Fibroblast of the aortic adventitia (primary cell): ENCODE measurements at regions not wholly inside any gene's neighbourhood (a gene's known extent, or its start where the extent isn't known, plus 50 kb on each side); places are given as distances from the start of the nearest gene placed in this dataset.
A peak's percentile ranks its signal among the peaks of the same experiment; 100 is the strongest.

Source experiments
- DNase-seq: peaks from one replicate; pipeline ENCODE4 v3.0.0-alpha.2; 2010; ENCODE audit warnings: low read depth
- H3K4me3 ChIP-seq: 2 replicates; pipeline ENCODE4 v1.5.1; 2011; ENCODE audit warnings: low read depth, mild to moderate bottlenecking, control low read depth, low read length, moderate library complexity
- TF ChIP-seq, protein P1 (sequence below): IDR thresholded peaks from 2 replicates; pipeline ENCODE4 v1.5.1; 2011; ENCODE audit warnings: mild to moderate bottlenecking, low read length, control low read depth, inconsistent platforms; ENCODE audit not compliant: insufficient read depth

DNA sequence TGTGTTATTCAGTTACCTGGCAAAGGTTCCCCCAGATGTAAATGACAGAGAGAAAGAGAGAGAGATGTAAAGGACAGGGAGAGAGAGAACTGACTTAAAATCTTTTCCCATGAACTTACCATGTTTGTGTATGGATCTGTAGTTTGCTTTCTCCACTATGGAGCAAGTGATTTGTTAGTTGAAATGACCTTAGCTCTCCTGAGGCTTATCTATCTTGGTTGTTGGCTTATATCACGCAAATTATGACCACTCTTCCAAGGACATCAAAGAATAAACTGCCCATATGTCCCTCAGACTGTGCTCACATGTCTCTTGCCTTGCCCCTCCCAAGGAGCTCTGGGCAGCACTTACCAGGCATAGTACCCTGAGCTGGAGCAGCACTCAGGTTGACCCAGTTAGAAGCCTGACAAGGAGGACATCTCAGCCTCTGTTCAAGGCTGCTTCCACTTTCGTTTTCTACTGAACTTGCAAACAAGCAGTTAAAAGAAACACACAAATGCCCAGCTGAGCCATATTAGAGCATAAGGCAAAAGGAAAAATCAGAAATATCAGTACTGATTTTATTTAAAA is 95.3 kb upstream of the RCN1 start:
- TF ChIP-seq, protein P1, sequence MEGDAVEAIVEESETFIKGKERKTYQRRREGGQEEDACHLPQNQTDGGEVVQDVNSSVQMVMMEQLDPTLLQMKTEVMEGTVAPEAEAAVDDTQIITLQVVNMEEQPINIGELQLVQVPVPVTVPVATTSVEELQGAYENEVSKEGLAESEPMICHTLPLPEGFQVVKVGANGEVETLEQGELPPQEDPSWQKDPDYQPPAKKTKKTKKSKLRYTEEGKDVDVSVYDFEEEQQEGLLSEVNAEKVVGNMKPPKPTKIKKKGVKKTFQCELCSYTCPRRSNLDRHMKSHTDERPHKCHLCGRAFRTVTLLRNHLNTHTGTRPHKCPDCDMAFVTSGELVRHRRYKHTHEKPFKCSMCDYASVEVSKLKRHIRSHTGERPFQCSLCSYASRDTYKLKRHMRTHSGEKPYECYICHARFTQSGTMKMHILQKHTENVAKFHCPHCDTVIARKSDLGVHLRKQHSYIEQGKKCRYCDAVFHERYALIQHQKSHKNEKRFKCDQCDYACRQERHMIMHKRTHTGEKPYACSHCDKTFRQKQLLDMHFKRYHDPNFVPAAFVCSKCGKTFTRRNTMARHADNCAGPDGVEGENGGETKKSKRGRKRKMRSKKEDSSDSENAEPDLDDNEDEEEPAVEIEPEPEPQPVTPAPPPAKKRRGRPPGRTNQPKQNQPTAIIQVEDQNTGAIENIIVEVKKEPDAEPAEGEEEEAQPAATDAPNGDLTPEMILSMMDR: no peak
- peak overlapping the region; percentile 29 for H3K4me3 ChIP-seq
- DNase-seq: peak; percentile 30

DNA sequence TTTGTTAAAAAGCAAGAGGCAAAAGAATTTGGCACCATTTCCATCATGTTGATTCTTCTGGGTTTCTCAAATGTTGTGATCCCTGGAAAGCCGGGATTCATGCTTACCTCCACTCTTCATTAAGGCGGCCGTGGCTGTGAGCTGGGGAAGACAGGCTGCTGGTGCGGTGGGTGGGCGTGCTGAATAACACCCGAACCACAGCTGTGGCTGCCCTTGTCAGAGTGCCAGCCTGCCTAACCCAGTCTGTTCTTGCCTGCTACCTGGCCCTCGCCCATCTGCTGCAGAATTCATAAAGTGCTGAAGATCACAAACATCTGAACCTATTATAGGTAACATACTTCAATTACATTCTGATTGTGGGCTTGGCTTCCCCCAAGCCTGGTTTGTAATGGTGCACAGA is 95.8 kb upstream of the RCN1 start:
- H3K4me3 ChIP-seq: no peak overlapping the region
- no peak for DNase-seq
- TF ChIP-seq, protein P1: no peak

DNA sequence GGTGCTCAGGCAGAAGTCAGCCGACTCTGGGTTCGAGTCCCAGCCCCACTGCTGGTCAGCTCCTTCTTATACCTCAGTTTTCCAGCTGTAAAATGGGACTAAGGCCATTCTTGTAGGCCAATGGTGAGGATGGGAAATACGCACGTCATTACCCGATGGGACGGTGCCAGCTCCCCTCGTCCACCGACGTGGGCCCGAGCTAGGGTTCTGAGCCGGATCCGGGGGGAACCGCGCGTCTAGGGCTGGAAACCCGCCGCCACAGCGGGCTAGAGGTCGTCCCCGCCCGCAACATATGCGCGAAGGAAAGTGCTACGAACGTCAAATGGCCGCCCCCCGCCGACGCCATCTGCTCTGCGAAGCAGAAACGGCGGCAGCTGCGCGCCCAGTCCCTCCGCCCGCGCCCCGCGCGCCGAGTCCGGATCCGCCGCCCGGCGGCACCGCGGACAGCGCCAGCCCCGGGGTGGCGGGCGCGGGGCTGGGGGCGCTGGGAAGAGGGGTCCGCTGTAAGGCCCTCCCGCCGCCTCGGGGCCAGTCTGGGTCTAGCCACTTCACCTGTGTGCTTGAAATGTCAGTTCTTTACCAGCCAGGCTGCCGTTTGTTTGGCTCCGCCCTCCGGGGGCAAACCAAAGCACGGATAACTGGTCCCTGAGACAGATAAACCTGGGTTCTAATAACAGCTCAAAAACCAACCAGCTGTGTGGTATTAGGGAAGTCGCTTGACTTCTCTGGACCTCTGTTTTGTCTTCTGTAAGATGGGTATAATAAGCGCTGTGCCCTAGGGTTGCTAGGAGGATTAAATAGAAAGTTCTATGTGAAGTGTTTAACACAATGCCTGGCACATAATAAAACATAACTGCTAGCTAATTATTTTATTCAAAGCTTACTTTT is 103.5 kb upstream of the RCN1 start:
- no peak for DNase-seq
- H3K4me3 ChIP-seq: no peak overlapping the region
- TF ChIP-seq, protein P1: no peak

DNA sequence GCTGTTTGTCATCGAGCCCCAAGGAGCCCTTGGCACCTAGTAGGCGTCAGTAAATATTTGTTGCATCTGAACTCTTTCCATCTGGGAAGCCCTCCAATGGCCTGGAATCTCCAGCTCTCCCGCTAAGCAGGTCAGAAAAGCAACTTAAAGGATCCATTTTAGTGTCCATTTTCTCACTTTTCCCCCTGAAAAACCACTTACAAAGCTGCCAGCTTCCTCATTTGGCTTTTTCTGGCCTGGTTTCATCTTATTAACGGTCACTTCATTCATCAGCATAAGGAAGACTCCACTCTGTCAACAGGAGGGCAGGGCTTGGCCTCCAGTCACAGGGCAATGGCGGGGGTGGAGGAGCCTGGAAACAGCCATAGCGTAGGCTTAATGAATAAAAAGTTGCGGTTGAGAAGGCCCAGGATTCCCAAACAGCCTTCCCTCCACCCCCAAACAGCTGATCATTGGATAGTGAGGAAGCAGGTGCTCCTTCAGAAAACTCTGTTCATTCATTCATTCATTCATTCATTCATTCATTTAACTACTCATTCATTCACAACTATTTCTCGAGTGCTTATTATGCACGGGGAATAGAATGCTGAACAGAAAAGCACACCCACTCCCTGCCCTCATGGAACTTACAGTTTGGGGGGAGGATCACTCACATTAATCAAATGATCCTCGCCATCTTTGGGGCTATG is 104.5 kb upstream of the RCN1 start:
- TF ChIP-seq, protein P1: no peak
- H3K4me3 ChIP-seq: no peak overlapping the region
- no peak for DNase-seq

DNA sequence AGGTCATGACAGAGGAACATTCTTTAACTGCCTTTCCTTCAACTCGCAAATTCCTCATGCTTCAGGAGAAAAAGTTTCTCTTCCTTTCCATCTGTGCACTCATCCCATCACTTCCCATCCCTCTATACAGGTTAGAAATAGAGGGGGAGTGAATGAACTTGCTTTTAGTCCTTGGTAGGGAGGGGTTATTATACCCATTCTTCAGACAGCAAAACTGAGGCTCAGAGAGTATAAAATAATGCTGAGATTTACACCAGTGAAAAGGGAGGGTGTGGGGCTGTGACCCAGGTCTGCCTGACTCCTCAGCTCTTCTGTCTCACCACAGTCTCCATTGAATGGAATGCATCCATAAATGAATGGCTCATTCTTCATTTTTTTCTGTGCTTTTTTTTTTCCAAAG is 109.4 kb upstream of the RCN1 start:
- TF ChIP-seq, protein P1: no peak
- no peak for DNase-seq
- H3K4me3 ChIP-seq: no peak overlapping the region

DNA sequence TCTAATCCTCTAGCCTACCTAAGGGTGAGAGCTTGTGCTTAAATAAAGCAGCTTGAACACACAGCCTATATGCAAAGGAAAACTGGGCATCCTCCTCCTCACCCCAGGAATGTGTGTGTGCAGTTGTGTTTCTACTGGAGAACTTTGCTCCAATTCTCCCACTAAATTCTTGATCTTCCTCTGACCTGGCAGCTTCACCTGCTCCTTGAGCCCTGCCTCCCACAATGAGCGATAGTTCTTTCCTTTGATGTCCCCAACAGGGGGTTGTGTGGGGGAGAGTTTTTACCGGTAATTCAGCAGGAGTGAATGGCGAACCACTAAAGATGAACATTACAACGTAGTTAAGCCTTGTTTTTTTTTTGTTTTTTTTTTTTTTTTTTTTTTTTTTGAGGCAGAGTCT is 113.5 kb upstream of the RCN1 start:
- no peak overlapping the region for H3K4me3 ChIP-seq
- no peak for DNase-seq
- TF ChIP-seq, protein P1: no peak
